ENCODE measurements at regions not wholly inside any gene's neighbourhood (a gene's known extent, or its start where the extent isn't known, plus 50 kb on each side); places are given as distances from the start of the nearest gene placed in this dataset.

DNA sequence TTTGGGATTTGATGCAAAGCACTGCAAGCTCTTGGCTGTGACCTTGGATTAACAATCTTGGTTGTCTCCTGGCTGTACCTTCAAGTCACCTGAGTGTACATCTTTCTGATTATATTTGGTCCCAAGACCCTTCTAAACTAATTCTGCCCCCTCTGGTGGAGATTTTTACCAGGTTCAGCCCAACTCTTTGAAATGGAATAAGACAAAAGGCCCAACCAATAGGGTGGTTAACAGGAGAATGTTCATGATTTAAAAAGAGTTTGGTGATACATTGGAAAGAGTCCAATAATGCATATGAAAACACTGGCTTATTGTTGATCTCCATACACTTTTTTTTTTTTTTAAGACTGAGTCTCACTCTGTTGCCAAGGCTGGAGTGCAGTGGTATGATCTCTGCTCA is 77.5 kb upstream of the CD83 start:
- TF ChIP-seq CTCF (IDR thresholded peaks at IDR 0.05; ENCODE audit: low read depth, low read length, missing control alignments) = no peak
- no peak overlapping the region for H3K4me3 ChIP-seq (replicated peaks; ENCODE audit: low read depth, low read length)
- no peak for DNase-seq (ENCODE audit: extremely low read depth, low read depth)

- TF ChIP-seq CTCF (IDR thresholded peaks at IDR 0.05; ENCODE audit: low read depth, low read length, missing control alignments) = peak; percentile 79
- DNase-seq (ENCODE audit: extremely low read depth, low read depth) = no peak
- H3K4me3 ChIP-seq (replicated peaks; ENCODE audit: low read depth, low read length) = no peak overlapping the region
Observed at GRCh38 chr6:14046476-14047068, 71.0 kb upstream of the CD83 start.

DNA sequence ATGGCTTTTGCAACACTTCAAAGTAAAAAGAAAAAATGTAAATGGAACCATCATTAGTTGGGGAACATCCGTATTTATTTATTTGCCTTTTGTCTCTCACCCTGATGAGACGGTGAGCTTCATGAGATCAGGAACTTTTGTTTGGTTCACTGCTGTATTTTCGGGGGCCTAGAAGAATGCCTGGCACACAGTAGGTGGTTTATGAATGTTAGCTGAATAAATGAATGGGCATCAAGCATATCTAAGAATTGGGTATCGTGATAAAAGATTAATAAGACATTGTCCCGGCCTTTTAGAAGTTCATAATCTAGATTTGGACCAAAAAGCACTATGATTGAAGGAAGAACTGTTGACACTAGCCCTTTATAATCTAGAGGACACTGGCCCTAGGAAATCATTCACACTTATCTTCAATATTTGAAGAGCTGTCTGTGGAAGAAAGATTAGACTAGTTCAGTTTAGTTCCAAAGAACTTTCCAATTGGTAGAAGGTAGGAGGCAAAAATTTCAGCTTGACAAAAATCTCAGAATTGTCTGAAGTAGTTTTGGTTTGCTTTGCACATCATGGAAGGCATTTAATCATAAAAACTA is 70.3 kb upstream of the CD83 start:
- H3K4me3 ChIP-seq (replicated peaks; ENCODE audit: low read depth, low read length) = no peak overlapping the region
- TF ChIP-seq CTCF (IDR thresholded peaks at IDR 0.05; ENCODE audit: low read depth, low read length, missing control alignments) = no peak
- no peak for DNase-seq (ENCODE audit: extremely low read depth, low read depth)

DNA sequence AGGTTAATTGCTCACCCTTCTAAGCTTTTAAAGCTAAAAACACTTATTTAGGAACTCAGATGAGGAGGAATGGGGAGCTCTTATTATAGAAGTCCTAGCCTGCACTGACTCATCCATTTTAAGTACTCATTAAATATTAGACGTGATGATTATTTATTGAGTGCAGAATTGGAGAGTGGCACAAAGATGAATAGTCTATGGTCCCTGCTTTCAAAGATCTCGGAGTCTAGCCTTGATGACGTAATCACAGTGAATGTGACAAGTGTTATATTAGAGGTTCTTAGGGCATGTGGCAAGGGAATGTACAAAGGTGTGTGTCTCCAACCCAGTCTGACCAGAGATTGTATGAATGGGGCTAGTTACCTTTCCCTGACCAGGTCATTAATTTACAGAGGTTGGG is 68.7 kb upstream of the CD83 start:
- H3K4me3 ChIP-seq (replicated peaks; ENCODE audit: low read depth, low read length) = no peak overlapping the region
- TF ChIP-seq CTCF (IDR thresholded peaks at IDR 0.05; ENCODE audit: low read depth, low read length, missing control alignments) = no peak
- no peak for DNase-seq (ENCODE audit: extremely low read depth, low read depth)

DNA sequence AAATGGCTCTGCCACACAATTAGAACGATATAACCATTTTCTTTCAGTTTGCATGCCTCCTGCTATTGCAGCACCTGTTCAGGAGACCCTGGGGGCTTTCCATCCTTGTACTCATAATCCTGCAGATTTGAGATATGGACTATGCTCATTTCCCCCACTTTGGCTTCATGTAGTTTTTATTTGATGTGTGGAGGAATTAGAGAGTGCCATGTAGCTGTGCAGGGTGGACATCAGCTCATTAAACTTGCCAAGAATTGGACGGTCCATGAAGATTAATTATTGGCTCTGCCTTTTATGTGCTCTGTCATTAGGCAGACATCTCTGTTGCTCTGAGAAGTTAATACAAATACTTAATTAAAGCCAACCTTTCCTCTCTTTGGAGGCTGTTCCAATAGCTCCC is 66.2 kb upstream of the CD83 start:
- no peak for DNase-seq (ENCODE audit: extremely low read depth, low read depth)
- no peak overlapping the region for H3K4me3 ChIP-seq (replicated peaks; ENCODE audit: low read depth, low read length)
- TF ChIP-seq CTCF (IDR thresholded peaks at IDR 0.05; ENCODE audit: low read depth, low read length, missing control alignments) = no peak

- TF ChIP-seq CTCF (IDR thresholded peaks at IDR 0.05; ENCODE audit: low read depth, low read length, missing control alignments) = no peak
- no peak for DNase-seq (ENCODE audit: extremely low read depth, low read depth)
- no peak overlapping the region for H3K4me3 ChIP-seq (replicated peaks; ENCODE audit: low read depth, low read length)
Observed at GRCh38 chr6:14053811-14054210, 63.8 kb upstream of the CD83 start.

- H3K4me3 ChIP-seq (replicated peaks; ENCODE audit: low read depth, low read length) = no peak overlapping the region
- TF ChIP-seq CTCF (IDR thresholded peaks at IDR 0.05; ENCODE audit: low read depth, low read length, missing control alignments) = no peak
- DNase-seq (ENCODE audit: extremely low read depth, low read depth) = no peak
Observed at GRCh38 chr6:14055541-14055940, 62.0 kb upstream of the CD83 start.

Data from HFF-Myc (cell line).